GM19328 (cell line): ENCODE measurements at regions not wholly inside any gene's neighbourhood (a gene's known extent, or its start where the extent isn't known, plus 50 kb on each side); places are given as distances from the start of the nearest gene placed in this dataset.

Source experiments
- ATAC-seq: cut with Tn5 transposase; IDR thresholded peaks from one replicate; pipeline ENCODE4 v1.9.1; 2021; ENCODE audit warnings: mild to moderate bottlenecking, moderate library complexity; ENCODE audit not compliant: unreplicated experiment

- no peak for ATAC-seq
Measured at GRCh38 chr11:88405853-88406252, 68.3 kb upstream of the CTSC start.

- no peak for ATAC-seq
Measured at GRCh38 chr11:88404932-88405710, 67.6 kb upstream of the CTSC start.

GRCh38 chr11:88404391-88404790 is 66.9 kb upstream of the CTSC start:
- no peak for ATAC-seq

GRCh38 chr11:88402784-88403183 is 65.2 kb upstream of the CTSC start:
- ATAC-seq: no peak

- no peak for ATAC-seq
Measured at GRCh38 chr11:88402192-88402715, 64.7 kb upstream of the CTSC start.

- ATAC-seq: no peak
Measured at GRCh38 chr11:88398791-88399570, 61.4 kb upstream of the CTSC start.

- ATAC-seq: no peak
Measured at GRCh38 chr11:88398372-88398771, 60.8 kb upstream of the CTSC start.

GRCh38 chr11:88390254-88390653 is 52.7 kb upstream of the CTSC start:
- ATAC-seq: no peak

- ATAC-seq: no peak
Measured at GRCh38 chr11:88387957-88388356, 50.4 kb upstream of the CTSC start.
